DOHH2 (cell line): ENCODE measurements at regions not wholly inside any gene's neighbourhood (a gene's known extent, or its start where the extent isn't known, plus 50 kb on each side); places are given as distances from the start of the nearest gene placed in this dataset.

Source experiments
- EZH2phosphoT487 ChIP-seq: fragments of 200-600 bp; sonication (generic); IDR thresholded peaks from 2 replicates; pipeline ENCODE4 v1.6.1; 2017; ENCODE audit warnings: borderline replicate concordance, mild to moderate bottlenecking, antibody characterized with exemption, low read length, moderate library complexity, mixed read lengths
- TF ChIP-seq, protein P1 (sequence below): fragments of 200-600 bp; sonication (generic); IDR thresholded peaks from one replicate; pipeline ENCODE4 v1.5.1; 2014; ENCODE audit warnings: antibody characterized with exemption, mild to moderate bottlenecking, low read depth, low read length; ENCODE audit not compliant: poor library complexity, severe bottlenecking

DNA sequence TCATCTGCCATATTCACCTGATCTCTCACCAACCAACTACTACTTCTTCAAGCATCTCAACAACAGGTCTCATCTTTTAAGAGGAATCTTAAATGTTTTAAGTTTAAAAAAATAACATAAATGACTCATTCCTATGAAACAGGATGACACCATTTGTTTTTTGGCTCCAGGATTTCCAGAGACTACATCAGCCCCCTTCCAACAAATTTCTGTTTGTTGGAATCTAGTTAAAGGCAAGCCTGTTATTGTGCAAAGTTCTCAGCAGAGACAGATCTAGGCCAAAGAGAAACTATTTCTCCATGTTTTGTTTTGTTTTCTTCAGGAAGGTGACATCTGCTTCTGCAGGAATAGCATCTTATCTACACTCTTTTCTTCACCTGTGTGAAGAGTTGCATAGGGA is 204.8 kb upstream of the SH3BP4 start:
- TF ChIP-seq, protein P1, sequence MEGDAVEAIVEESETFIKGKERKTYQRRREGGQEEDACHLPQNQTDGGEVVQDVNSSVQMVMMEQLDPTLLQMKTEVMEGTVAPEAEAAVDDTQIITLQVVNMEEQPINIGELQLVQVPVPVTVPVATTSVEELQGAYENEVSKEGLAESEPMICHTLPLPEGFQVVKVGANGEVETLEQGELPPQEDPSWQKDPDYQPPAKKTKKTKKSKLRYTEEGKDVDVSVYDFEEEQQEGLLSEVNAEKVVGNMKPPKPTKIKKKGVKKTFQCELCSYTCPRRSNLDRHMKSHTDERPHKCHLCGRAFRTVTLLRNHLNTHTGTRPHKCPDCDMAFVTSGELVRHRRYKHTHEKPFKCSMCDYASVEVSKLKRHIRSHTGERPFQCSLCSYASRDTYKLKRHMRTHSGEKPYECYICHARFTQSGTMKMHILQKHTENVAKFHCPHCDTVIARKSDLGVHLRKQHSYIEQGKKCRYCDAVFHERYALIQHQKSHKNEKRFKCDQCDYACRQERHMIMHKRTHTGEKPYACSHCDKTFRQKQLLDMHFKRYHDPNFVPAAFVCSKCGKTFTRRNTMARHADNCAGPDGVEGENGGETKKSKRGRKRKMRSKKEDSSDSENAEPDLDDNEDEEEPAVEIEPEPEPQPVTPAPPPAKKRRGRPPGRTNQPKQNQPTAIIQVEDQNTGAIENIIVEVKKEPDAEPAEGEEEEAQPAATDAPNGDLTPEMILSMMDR = no peak
- no peak for TF ChIP-seq EZH2phosphoT487
